Keratinocyte (primary cell): ENCODE measurements at regions not wholly inside any gene's neighbourhood (a gene's known extent, or its start where the extent isn't known, plus 50 kb on each side); places are given as distances from the start of the nearest gene placed in this dataset.

ENCODE experiments used
- EZH2 ChIP-seq: IDR thresholded peaks from one replicate; pipeline ENCODE4 v1.6.1; 2012; ENCODE audit warnings: inconsistent platforms, mild to moderate bottlenecking, low read length, moderate library complexity
- TF ChIP-seq, protein P1 (sequence below), 3 experiments: IDR thresholded peaks in 1 of 3; conservative IDR thresholded peaks in 1 of 3; optimal IDR thresholded peaks in 1 of 3; 2 replicates in 2 of 3; 3 replicates in 1 of 3; pipeline versions ENCODE3 to v1.5.1; 2011; ENCODE audit warnings: low read length in 3 of 3, mild to moderate bottlenecking in 3 of 3, moderate library complexity in 2 of 3, control low read depth in 1 of 3, inconsistent platforms in 1 of 3; ENCODE audit not compliant: insufficient read depth in 2 of 3; ENCODE audit errors: extremely low read depth in 1 of 3

DNA sequence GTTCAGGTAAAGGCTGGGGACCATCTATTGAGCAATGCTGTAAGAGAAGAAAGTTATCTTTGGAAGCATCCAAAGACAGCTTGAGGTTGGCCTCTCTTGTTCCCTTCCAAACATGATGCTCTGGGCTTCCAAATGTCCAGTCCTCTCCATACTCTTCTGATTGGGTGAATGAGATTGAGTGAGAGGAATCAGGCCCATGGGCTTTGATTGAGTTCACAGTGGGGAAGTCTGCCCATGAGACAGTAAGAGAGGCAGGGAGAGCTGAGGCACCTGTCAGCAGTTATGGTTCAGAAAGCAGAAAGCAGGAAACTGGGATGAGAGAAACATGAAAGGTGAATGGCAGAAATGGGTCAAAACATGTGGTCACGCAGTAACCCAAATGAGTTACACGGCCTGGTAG lies 1006.9 kb downstream of the VRK1 start:
- no peak for TF ChIP-seq EZH2
- TF ChIP-seq, protein P1, sequence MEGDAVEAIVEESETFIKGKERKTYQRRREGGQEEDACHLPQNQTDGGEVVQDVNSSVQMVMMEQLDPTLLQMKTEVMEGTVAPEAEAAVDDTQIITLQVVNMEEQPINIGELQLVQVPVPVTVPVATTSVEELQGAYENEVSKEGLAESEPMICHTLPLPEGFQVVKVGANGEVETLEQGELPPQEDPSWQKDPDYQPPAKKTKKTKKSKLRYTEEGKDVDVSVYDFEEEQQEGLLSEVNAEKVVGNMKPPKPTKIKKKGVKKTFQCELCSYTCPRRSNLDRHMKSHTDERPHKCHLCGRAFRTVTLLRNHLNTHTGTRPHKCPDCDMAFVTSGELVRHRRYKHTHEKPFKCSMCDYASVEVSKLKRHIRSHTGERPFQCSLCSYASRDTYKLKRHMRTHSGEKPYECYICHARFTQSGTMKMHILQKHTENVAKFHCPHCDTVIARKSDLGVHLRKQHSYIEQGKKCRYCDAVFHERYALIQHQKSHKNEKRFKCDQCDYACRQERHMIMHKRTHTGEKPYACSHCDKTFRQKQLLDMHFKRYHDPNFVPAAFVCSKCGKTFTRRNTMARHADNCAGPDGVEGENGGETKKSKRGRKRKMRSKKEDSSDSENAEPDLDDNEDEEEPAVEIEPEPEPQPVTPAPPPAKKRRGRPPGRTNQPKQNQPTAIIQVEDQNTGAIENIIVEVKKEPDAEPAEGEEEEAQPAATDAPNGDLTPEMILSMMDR (optimal IDR thresholded peaks at IDR 0.05 in 1 of 3, IDR thresholded peaks at IDR 0.05 in 1 of 3, conservative IDR thresholded peaks at IDR 0.05 in 1 of 3; ENCODE audit: extremely low read depth in 1 of 3, insufficient read depth in 2 of 3, low read length in 3 of 3) = no peak
